GM19239 (cell line): ENCODE measurements at regions not wholly inside any gene's neighbourhood (a gene's known extent, or its start where the extent isn't known, plus 50 kb on each side); places are given as distances from the start of the nearest gene placed in this dataset.

Experiments used
- DNase-seq: peaks from one replicate; pipeline ENCODE4 v3.0.0; 2011; ENCODE audit warnings: low spot score; ENCODE audit not compliant: insufficient read length
- FAIRE-seq: peaks from 2 replicates; lab custom pipeline; 2011; peaks lifted over from hg19 to GRCh38; lab: Jason Lieb, UNC

GRCh38 chrX:17933856-17934255 lies 72.8 kb upstream of the RAI2 start:
- FAIRE-seq (no peak), DNase-seq (no peak)

- no peak for DNase-seq
- no peak for FAIRE-seq
These were observed 71.7 kb upstream of the RAI2 start for GRCh38 chrX:17932781-17933180.

- FAIRE-seq (no peak), DNase-seq (no peak)
These were observed 70.8 kb upstream of the RAI2 start for GRCh38 chrX:17931855-17932254.

GRCh38 chrX:17930850-17931249 lies 69.8 kb upstream of the RAI2 start:
- FAIRE-seq (no peak), DNase-seq (no peak)

- DNase-seq (no peak), FAIRE-seq (no peak)
These were observed 62.4 kb upstream of the RAI2 start for GRCh38 chrX:17923546-17923945.

GRCh38 chrX:17922303-17922702 lies 61.2 kb upstream of the RAI2 start:
- DNase-seq (no peak), FAIRE-seq (no peak)

- FAIRE-seq (no peak), DNase-seq (no peak)
These were observed 58.9 kb upstream of the RAI2 start for GRCh38 chrX:17919896-17920446.

GRCh38 chrX:17917945-17918577 lies 57.0 kb upstream of the RAI2 start:
- DNase-seq (no peak), FAIRE-seq (no peak)

GRCh38 chrX:17913801-17914200 lies 52.7 kb upstream of the RAI2 start:
- DNase-seq (no peak), FAIRE-seq (no peak)
